ENCODE measurements at regions not wholly inside any gene's neighbourhood (a gene's known extent, or its start where the extent isn't known, plus 50 kb on each side); places are given as distances from the start of the nearest gene placed in this dataset.

- no peak for DNase-seq (ENCODE audit: extremely low spot score, unreplicated experiment)
- no peak for TF ChIP-seq CTCF (IDR thresholded peaks at IDR 0.05)
- peaks cover 6% of the 10 kb centered on the region for H3K9me3 Mint-ChIP-seq (ENCODE audit: unreplicated experiment)
- H3K27me3 Mint-ChIP-seq (ENCODE audit: unreplicated experiment) = no peaks in the 10 kb centered on the region
- H3K27ac Mint-ChIP-seq (ENCODE audit: unreplicated experiment) = no peak overlapping the region
- no peak overlapping the region for H3K4me3 Mint-ChIP-seq (ENCODE audit: unreplicated experiment)
- no peaks in the 10 kb centered on the region for H3K4me1 Mint-ChIP-seq (ENCODE audit: unreplicated experiment)
- H3K36me3 Mint-ChIP-seq (ENCODE audit: unreplicated experiment) = no peaks in the 10 kb centered on the region
These were observed 391.0 kb downstream of the LMO7 start for GRCh38 chr13:76027131-76027530.

DNA sequence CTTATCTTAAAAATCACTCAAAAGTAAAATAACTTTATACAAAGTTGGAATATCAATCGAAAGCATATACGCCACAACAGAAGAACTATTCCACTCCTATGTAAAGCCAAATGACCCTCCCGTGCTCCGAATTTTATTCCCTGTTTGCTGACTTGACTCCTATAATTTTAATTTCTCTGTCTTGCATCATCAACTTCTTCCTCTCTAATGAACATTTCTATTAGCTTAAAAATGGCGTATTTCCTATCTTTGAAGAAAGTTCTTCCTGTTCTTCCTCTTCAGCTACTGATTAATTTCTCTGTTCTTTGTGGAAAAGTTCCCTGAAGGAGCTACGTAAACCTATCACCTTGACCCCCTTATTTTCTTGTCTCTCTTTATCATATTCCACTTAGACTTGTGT, 389.3 kb downstream of the LMO7 start:
- Mint-ChIP-seq H3K36me3 (ENCODE audit: unreplicated experiment) (no peaks in the 10 kb centered on the region), H3K9me3 (ENCODE audit: unreplicated experiment) (peaks cover 6% of the 10 kb centered on the region), H3K27ac (ENCODE audit: unreplicated experiment) (no peak overlapping the region), H3K27me3 (ENCODE audit: unreplicated experiment) (no peaks in the 10 kb centered on the region), H3K4me1 (ENCODE audit: unreplicated experiment) (no peaks in the 10 kb centered on the region), H3K4me3 (ENCODE audit: unreplicated experiment) (no peak overlapping the region)
- no peak for TF ChIP-seq CTCF (IDR thresholded peaks at IDR 0.05)
- DNase-seq (ENCODE audit: extremely low spot score, unreplicated experiment) = no peak

DNA sequence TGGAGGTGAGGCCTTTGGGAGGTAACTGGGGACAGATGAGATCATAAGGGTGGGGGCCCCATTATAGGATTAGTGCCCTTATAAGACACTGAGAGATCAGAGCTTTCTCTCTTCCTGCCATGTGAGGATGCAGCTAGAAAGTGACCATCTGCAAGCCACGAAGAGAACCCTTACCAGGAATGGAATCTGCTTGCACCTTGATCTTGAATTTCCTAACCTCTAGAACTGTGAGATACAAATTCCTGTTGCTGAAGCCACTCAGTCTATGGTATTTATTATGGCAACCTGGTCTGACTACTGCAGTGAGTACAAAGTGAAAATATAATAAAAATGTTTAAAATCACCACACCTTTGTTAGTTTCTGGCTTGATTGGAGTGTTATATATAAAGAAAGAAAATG, 388.0 kb downstream of the LMO7 start:
- Mint-ChIP-seq H3K36me3 (ENCODE audit: unreplicated experiment) (no peaks in the 10 kb centered on the region), H3K4me3 (ENCODE audit: unreplicated experiment) (no peak overlapping the region), H3K27ac (ENCODE audit: unreplicated experiment) (no peak overlapping the region), H3K9me3 (ENCODE audit: unreplicated experiment) (peaks cover 6% of the 10 kb centered on the region), H3K4me1 (ENCODE audit: unreplicated experiment) (no peaks in the 10 kb centered on the region), H3K27me3 (ENCODE audit: unreplicated experiment) (no peaks in the 10 kb centered on the region)
- DNase-seq (ENCODE audit: extremely low spot score, unreplicated experiment) = no peak
- TF ChIP-seq CTCF (IDR thresholded peaks at IDR 0.05) = no peak

DNA sequence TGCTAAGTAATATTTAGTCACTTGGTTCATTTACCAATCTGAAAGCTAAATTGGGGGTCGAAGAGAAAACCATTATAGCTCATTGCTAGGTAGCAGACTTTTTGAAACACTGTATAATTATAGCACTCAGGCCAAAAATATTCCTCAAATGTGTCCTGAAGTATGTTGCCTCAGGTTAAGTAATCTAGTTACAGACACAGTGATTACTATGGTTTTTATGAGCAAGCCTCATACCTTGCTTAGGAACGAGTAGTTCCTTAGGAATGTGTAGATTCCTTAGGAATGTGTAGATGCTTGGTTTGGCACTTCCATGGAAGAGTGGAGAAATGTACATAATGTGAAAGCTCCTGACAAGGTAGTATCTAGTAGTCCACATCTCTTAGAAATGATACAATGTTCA, 387.5 kb downstream of the LMO7 start:
- peaks cover 6% of the 10 kb centered on the region for H3K9me3 Mint-ChIP-seq (ENCODE audit: unreplicated experiment)
- no peak for TF ChIP-seq CTCF (IDR thresholded peaks at IDR 0.05)
- no peaks in the 10 kb centered on the region for H3K4me1 Mint-ChIP-seq (ENCODE audit: unreplicated experiment)
- no peak overlapping the region for H3K27ac Mint-ChIP-seq (ENCODE audit: unreplicated experiment)
- H3K4me3 Mint-ChIP-seq (ENCODE audit: unreplicated experiment) = no peak overlapping the region
- no peaks in the 10 kb centered on the region for H3K36me3 Mint-ChIP-seq (ENCODE audit: unreplicated experiment)
- no peaks in the 10 kb centered on the region for H3K27me3 Mint-ChIP-seq (ENCODE audit: unreplicated experiment)
- DNase-seq (ENCODE audit: extremely low spot score, unreplicated experiment) = no peak

DNA sequence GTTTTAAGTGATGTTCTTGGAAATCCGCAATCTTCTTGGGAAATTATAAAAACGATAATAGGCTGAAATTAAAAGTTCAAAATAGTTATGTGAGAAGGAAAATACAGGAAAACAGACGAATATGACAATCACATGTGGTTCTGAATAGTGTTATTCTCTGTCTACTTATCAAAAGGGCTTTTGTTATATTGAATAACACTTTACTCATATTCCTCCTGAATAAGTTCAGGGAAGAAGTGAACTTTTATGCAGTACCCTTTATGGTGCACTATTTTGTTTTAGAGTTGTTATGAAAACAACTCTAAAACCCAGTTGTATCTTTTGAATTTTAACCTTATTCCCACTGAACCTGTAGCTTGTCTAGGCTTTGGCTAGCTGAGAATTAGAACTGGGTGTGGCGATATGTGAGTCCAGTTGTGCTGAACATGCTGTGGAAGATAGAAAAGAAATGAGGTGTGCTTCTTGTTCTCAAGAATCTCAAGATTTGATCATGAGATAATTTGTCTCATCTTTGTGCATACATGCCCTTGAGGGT, 384.4 kb downstream of the LMO7 start:
- DNase-seq (ENCODE audit: extremely low spot score, unreplicated experiment) = no peak
- no peak for TF ChIP-seq CTCF (IDR thresholded peaks at IDR 0.05)
- H3K4me3 Mint-ChIP-seq (ENCODE audit: unreplicated experiment) = no peak overlapping the region
- no peaks in the 10 kb centered on the region for H3K27me3 Mint-ChIP-seq (ENCODE audit: unreplicated experiment)
- no peak overlapping the region for H3K27ac Mint-ChIP-seq (ENCODE audit: unreplicated experiment)
- peaks cover 6% of the 10 kb centered on the region for H3K9me3 Mint-ChIP-seq (ENCODE audit: unreplicated experiment)
- no peaks in the 10 kb centered on the region for H3K36me3 Mint-ChIP-seq (ENCODE audit: unreplicated experiment)
- peaks cover under 1% of the 10 kb centered on the region for H3K4me1 Mint-ChIP-seq (ENCODE audit: unreplicated experiment)
